ENCODE measurements at regions not wholly inside any gene's neighbourhood (a gene's known extent, or its start where the extent isn't known, plus 50 kb on each side); places are given as distances from the start of the nearest gene placed in this dataset.
"Not testable (repeated sequence)": the region's sequence is repeated elsewhere in the genome, so short reads cannot be mapped to it uniquely, and the experiment has no call there.

DNA sequence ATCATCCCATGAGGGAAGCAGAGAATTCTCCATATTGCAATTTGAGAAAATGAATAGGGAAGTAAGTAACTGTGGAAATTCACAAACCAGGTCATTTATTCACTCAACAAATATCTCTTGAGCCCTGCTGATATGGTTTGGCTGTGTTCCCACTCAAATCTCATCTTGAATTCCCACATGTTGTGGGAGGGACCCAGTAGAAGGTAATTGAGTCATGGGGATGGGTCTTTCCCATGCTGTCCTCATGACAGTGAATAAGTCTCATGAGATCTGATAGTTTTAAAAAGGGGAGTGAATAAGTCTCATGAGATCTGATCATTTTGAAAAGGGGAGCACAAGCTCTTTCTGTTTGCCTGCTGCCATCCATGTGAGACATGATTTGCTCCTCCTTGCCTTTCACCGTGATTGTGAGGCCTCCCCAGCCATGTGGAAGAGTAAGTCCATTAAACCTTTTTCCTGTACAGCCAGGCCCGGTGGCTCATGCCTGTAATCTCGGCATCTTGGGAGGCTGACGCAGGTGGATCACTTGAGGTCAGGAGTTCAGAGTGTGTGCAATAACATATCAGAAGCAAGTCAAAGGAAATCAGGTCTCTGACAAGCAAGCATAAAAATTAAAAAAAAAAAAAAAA lies 193.2 kb downstream of the NDUFA10 start:
- H3K4me1 Mint-ChIP-seq: peaks cover 33% of the 10 kb centered on the region
- no peak overlapping the region for H3K27ac Mint-ChIP-seq
- peaks cover 19% of the 10 kb centered on the region for H3K27me3 Mint-ChIP-seq (ENCODE audit: low read depth)
- no peak overlapping the region for H3K4me3 Mint-ChIP-seq
- peaks cover 3% of the 10 kb centered on the region for H3K9me3 Mint-ChIP-seq
- TF ChIP-seq, protein P1, sequence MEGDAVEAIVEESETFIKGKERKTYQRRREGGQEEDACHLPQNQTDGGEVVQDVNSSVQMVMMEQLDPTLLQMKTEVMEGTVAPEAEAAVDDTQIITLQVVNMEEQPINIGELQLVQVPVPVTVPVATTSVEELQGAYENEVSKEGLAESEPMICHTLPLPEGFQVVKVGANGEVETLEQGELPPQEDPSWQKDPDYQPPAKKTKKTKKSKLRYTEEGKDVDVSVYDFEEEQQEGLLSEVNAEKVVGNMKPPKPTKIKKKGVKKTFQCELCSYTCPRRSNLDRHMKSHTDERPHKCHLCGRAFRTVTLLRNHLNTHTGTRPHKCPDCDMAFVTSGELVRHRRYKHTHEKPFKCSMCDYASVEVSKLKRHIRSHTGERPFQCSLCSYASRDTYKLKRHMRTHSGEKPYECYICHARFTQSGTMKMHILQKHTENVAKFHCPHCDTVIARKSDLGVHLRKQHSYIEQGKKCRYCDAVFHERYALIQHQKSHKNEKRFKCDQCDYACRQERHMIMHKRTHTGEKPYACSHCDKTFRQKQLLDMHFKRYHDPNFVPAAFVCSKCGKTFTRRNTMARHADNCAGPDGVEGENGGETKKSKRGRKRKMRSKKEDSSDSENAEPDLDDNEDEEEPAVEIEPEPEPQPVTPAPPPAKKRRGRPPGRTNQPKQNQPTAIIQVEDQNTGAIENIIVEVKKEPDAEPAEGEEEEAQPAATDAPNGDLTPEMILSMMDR (IDR thresholded peaks at IDR 0.05; ENCODE audit: unreplicated experiment in 3 of 3): no peak
- H3K36me3 Mint-ChIP-seq (ENCODE audit: low read depth): peaks cover 4% of the 10 kb centered on the region

DNA sequence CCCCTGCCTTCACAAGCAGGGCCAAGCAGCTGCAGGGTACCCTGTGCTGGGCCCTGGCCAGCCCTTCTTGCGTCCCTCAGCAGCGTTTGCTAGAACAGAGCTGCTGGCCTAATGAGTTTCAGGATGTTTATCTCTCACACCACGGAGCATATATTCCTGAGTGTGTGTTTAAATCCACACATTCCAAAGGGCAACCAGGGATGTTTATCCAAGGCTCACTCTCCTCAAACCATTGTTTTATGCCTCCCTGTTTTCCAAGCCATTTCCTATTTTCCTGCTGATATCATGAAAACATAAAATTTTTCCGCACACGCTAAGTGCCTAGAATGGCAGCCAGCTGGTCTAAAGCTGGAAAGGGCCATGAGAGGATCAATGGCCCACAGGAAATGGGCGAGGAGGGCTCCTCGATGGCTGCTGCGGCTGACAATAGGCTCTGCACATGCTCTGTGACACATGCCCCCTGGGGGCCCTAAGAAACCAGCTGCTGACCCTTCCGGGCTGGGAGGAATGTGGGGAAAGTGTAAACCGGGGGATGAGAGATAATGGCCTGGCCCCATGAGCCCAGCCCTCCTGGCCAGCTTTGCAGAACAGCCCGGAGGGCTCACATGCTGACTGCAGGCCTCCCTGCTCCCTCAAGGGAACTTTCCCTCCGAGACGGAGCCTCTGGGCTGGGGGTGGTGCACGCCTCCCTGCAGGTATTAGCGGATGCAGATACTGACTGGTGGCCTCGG lies 194.0 kb downstream of the NDUFA10 start:
- Mint-ChIP-seq H3K4me3 (no peak overlapping the region), H3K4me1 (peaks cover 33% of the 10 kb centered on the region), H3K27ac (peak overlapping the region in 2 of 3 experiments; percentile 68 to 70), H3K27me3 (ENCODE audit: low read depth) (peaks cover 19% of the 10 kb centered on the region), H3K36me3 (ENCODE audit: low read depth) (peaks cover 4% of the 10 kb centered on the region), H3K9me3 (peaks cover 3% of the 10 kb centered on the region)
- TF ChIP-seq, protein P1 (IDR thresholded peaks at IDR 0.05; ENCODE audit: unreplicated experiment in 3 of 3): no peak

DNA sequence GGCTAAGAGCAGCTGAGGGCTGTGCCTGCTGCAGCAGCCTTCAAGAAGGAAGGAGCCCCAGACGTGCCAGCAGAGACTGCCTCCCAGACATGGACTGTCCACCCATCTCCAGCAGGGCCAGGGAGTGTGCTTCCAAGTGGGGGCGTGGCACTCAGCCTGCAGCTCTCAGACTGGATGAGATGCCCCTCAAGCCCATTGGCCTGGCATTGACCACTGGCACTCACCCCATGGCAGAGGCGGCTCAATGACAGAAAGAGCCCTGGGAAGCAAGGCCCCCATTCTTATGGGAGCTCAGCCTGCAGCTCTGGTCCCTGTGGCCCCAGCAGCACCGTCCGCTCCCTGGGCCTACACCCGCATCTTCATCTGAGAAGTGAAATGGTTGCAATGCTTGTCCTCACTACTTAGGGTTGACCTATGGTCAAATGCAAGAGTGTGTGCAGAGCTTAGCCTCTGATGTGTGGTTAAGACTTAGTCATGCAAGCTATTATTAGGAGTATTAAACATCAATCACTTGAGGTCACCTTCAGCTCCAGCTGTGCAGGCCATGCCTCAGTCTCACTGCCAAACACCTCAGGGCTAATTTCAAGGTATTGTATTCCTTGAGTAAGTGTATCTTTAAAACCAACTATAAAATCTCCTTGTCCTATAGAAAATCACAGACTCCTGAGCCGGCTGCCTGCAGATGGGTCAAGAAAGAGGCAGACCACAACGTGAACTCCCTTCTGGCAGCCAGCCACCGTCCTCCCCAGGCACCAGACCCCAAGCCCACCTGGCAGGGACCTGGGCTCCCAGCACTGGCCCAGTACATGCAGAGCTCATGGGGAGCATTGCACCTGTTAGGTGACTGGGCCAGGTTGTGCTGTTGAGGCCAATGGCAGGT lies 194.8 kb downstream of the NDUFA10 start:
- no peak overlapping the region for H3K4me3 Mint-ChIP-seq

DNA sequence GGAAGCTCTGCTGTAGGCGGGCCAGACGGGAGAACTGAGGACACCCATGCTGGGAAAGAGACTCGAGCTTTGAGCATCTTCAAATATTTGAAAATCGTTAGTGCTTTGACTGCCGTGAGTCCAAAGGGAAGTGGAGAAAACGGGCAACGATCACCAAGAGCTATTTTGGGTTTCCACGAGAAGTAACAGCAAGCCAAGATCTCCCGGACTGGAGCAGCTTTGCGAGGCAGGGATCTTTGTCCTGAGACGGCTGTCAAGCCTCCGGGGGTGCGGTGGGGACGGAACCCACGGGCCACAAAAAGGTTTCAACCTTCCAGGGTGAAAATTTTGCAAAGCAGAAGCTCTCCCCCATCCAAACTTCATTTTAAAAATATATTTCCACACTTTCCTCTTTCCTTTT lies 195.8 kb downstream of the NDUFA10 start:
- TF ChIP-seq, protein P1 (IDR thresholded peaks at IDR 0.05; ENCODE audit: unreplicated experiment in 3 of 3): no peak
- peaks cover 12% of the 10 kb centered on the region for H3K27me3 Mint-ChIP-seq (ENCODE audit: low read depth)
- H3K9me3 Mint-ChIP-seq: no peaks in the 10 kb centered on the region
- peaks cover 4% of the 10 kb centered on the region for H3K36me3 Mint-ChIP-seq (ENCODE audit: low read depth)
- H3K4me1 Mint-ChIP-seq: peaks cover 38% of the 10 kb centered on the region
- H3K27ac Mint-ChIP-seq: no peak overlapping the region
- H3K4me3 Mint-ChIP-seq: no peak overlapping the region

More for the DNA sequence above, 194.8 kb downstream of the NDUFA10 start:
- H3K27me3 Mint-ChIP-seq (ENCODE audit: low read depth): peaks cover 15% of the 10 kb centered on the region
- H3K36me3 Mint-ChIP-seq (ENCODE audit: low read depth): peaks cover 4% of the 10 kb centered on the region
- no peaks in the 10 kb centered on the region for H3K9me3 Mint-ChIP-seq
- H3K27ac Mint-ChIP-seq: peak overlapping the region in 2 of 3 experiments; percentile 69 to 70
- H3K4me1 Mint-ChIP-seq: peaks cover 33% of the 10 kb centered on the region
- TF ChIP-seq, protein P1 (IDR thresholded peaks at IDR 0.05; ENCODE audit: unreplicated experiment in 3 of 3): no peak

- H3K36me3 Mint-ChIP-seq (ENCODE audit: low read depth); H3K9me3 Mint-ChIP-seq; H3K27ac Mint-ChIP-seq; H3K4me3 Mint-ChIP-seq: not testable (repeated sequence)
- Mint-ChIP-seq H3K27me3 (ENCODE audit: low read depth) (peaks cover 12% of the 10 kb centered on the region), H3K4me1 (peaks cover 41% of the 10 kb centered on the region)
Observed at GRCh38 chr2:239828973-239829275, 196.2 kb downstream of the NDUFA10 start.

Measured in nephron (organoid).